Prostate gland (tissue), 2 donors: ENCODE measurements at regions not wholly inside any gene's neighbourhood (a gene's known extent, or its start where the extent isn't known, plus 50 kb on each side); places are given as distances from the start of the nearest gene placed in this dataset.

Experiments
- DNase-seq: peaks from one replicate; pipeline ENCODE4 v3.0.0-alpha.2; 2019; ENCODE audit warnings: low spot score
- H3K27ac ChIP-seq, 2 donors: fragments of 200-600 bp; sonication (generic); 2 replicates each; pipeline ENCODE4 v1.5.1; 2017 to 2019
- H3K27me3 ChIP-seq: fragments of 200-600 bp; sonication (generic); replicated peaks from 2 replicates; pipeline ENCODE4 v1.5.1; 2019; ENCODE audit not compliant: insufficient read depth
- H3K36me3 ChIP-seq, 2 donors: fragments of 200-600 bp; sonication (generic); 1 replicate in 1 of 2; 2 replicates in 1 of 2; pipeline versions ENCODE4 v1.5.1 to v1.8.1; 2017 to 2019
- H3K4me1 ChIP-seq: fragments of 200-600 bp; sonication (generic); replicated peaks from 2 replicates; pipeline ENCODE4 v1.5.1; 2019
- H3K4me3 ChIP-seq, 2 donors: fragments of 200-600 bp; sonication (generic); 2 replicates each; pipeline ENCODE4 v1.5.1; 2017 to 2019
- H3K9me3 ChIP-seq: fragments of 200-600 bp; sonication (generic); 2 replicates; pipeline ENCODE4 v1.5.1; 2017
- CTCF ChIP-seq, 4 experiments: fragments of 200-600 bp in 2 of 4; fragments of 450-650 bp in 2 of 4; sonication (generic) in 2 of 4; IDR thresholded peaks; 1 replicate in 3 of 4; 2 replicates in 1 of 4; pipeline ENCODE4 v1.5.1; 2016 to 2019; ENCODE audit warnings: antibody characterized with exemption in 4 of 4, mild to moderate bottlenecking in 2 of 4, moderate library complexity in 2 of 4
- POLR2A ChIP-seq: fragments of 450-650 bp; IDR thresholded peaks from one replicate; pipeline ENCODE4 v1.6.1; 2016; ENCODE audit warnings: antibody characterized with exemption, mild to moderate bottlenecking
- POLR2AphosphoS5 ChIP-seq: sonication (generic); formaldehyde crosslinking; IDR thresholded peaks from one replicate; pipeline ENCODE4 v1.6.1; 2017; ENCODE audit warnings: antibody characterized with exemption
- WGBS: methylation state at CpG from one replicate; pipeline ENCODE4 v1.1.5; 2018; 5-methylcytosine and 5-hydroxymethylcytosine counted together
- intact Hi-C: fragments of 100-400 bp; cut with DNase I; formaldehyde crosslinking; loops from one replicate; pipeline ENCODE4 v1.14.2; 2022

GRCh38 chr14:96648506-96649326 is 146.5 kb downstream of the PAPOLA start:
- H3K9me3 ChIP-seq: no peaks in the 10 kb centered on the region
- intact Hi-C loops: no loop called here
- no peaks in the 10 kb centered on the region for H3K4me1 ChIP-seq
- DNase-seq: no peak
- TF ChIP-seq POLR2AphosphoS5 (no peak), CTCF (IDR thresholded peaks at IDR 0.05) (no peak), POLR2A (no peak)
- H3K36me3 ChIP-seq: no peaks in the 10 kb centered on the region
- no peaks in the 10 kb centered on the region for H3K27me3 ChIP-seq
- H3K27ac ChIP-seq: no peak overlapping the region
- 82% methylated on average over 4 of the region's 5 CpGs for WGBS
- no peak overlapping the region for H3K4me3 ChIP-seq

DNA sequence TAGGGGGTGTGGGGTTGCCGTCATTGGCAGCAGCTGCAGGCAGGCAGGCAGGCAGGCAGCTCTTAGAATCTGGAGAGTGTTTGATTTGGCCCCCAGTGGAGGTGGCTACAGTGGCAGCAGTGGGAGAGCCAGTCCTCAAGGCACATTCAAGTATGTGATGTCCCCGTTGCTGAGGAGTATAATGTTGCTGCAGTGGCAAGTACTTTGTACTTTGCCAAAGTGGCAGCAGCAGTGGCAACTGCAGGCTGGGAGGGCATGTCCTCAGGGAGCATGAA is 147.1 kb downstream of the PAPOLA start:
- TF ChIP-seq POLR2A (no peak), POLR2AphosphoS5 (no peak), CTCF (IDR thresholded peaks at IDR 0.05) (no peak)
- intact Hi-C loops: no loop called here
- H3K9me3 ChIP-seq: no peaks in the 10 kb centered on the region
- DNase-seq: no peak
- H3K4me1 ChIP-seq: no peaks in the 10 kb centered on the region
- no peaks in the 10 kb centered on the region for H3K36me3 ChIP-seq
- WGBS: 73% methylated on average over 2 of the region's 2 CpGs
- H3K4me3 ChIP-seq: no peak overlapping the region
- no peaks in the 10 kb centered on the region for H3K27me3 ChIP-seq
- no peak overlapping the region for H3K27ac ChIP-seq

GRCh38 chr14:96653597-96653996 is 143.6 kb upstream of the VRK1 start:
- no peaks in the 10 kb centered on the region for H3K9me3 ChIP-seq
- intact Hi-C loops: no loop called here
- no peaks in the 10 kb centered on the region for H3K36me3 ChIP-seq
- DNase-seq: no peak
- H3K27ac ChIP-seq: no peak overlapping the region
- H3K4me1 ChIP-seq: no peaks in the 10 kb centered on the region
- WGBS: 81% methylated on average over 8 of the region's 8 CpGs
- H3K4me3 ChIP-seq: no peak overlapping the region
- H3K27me3 ChIP-seq: no peaks in the 10 kb centered on the region
- no peak for TF ChIP-seq CTCF (IDR thresholded peaks at IDR 0.05)
- no peak for TF ChIP-seq POLR2AphosphoS5
- no peak for TF ChIP-seq POLR2A

GRCh38 chr14:96658611-96659010 is 138.6 kb upstream of the VRK1 start:
- H3K36me3 ChIP-seq: no peaks in the 10 kb centered on the region
- no peak overlapping the region for H3K27ac ChIP-seq
- H3K27me3 ChIP-seq: no peaks in the 10 kb centered on the region
- intact Hi-C loops: no loop called here
- H3K4me1 ChIP-seq: no peaks in the 10 kb centered on the region
- no peak for DNase-seq
- TF ChIP-seq POLR2A (no peak), CTCF (IDR thresholded peaks at IDR 0.05) (no peak), POLR2AphosphoS5 (no peak)
- WGBS: 81% methylated on average over 4 of the region's 4 CpGs
- no peaks in the 10 kb centered on the region for H3K9me3 ChIP-seq
- no peak overlapping the region for H3K4me3 ChIP-seq

GRCh38 chr14:96660123-96660522 is 137.1 kb upstream of the VRK1 start:
- no peak overlapping the region for H3K27ac ChIP-seq
- H3K4me3 ChIP-seq: no peak overlapping the region
- H3K4me1 ChIP-seq: no peaks in the 10 kb centered on the region
- H3K9me3 ChIP-seq: no peaks in the 10 kb centered on the region
- DNase-seq: no peak
- intact Hi-C loops: no loop called here
- no peaks in the 10 kb centered on the region for H3K36me3 ChIP-seq
- WGBS: 27% methylated on average over 1 of the region's 1 CpG
- H3K27me3 ChIP-seq: no peaks in the 10 kb centered on the region
- TF ChIP-seq CTCF (IDR thresholded peaks at IDR 0.05): no peak
- TF ChIP-seq POLR2AphosphoS5: no peak
- TF ChIP-seq POLR2A: no peak
